ENCODE measurements at regions not wholly inside any gene's neighbourhood (a gene's known extent, or its start where the extent isn't known, plus 50 kb on each side); places are given as distances from the start of the nearest gene placed in this dataset.

DNA sequence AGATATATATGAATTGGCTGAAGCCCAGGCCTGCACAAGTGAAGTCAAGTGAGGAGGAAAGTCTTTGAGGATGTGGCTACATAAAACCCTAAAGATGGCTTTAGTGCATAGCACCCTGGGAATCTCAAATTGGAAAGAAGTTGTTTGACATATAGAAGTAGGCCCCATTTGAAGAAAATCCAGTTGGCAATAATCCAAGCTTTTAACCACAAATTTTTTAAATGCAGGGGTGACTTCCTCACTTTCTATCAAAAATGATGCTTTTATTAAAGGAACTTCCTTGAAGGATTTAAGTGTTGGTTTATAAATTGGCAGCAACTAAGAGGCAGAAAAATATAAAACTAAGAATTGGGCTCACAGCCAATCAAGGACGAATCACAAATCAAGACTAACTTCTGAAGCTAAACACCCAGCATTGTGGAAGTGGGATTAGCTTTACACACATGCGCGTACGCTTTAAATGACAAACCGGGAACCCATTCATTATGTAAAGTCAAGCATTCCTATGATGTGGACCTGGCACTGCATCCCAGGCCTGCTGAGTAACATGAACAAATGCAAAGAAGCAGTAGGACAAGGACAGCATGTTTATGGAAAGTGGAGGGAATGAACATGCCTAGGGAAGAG is 63.3 kb downstream of the NOG start:
- H2BK120ac ChIP-seq (ENCODE audit: low read depth, low read length) = no peak overlapping the region
- no peaks in the 10 kb centered on the region for H3K9me1 ChIP-seq (ENCODE audit: insufficient read depth, low read length)
- H4K5ac ChIP-seq (ENCODE audit: low read depth, low read length) = no peak overlapping the region
- WGBS, 2 experiments (ENCODE audit: extremely low coverage in 2 of 2, insufficient read length in 1 of 2) = no CpG with 5 or more reads among the region's 5 CpGs
- DNase-seq (no peak), ATAC-seq (ENCODE audit: low read depth) (no peak)
- no peak overlapping the region for H3K18ac ChIP-seq (ENCODE audit: low read depth, low read length)
- peaks cover 14% of the 10 kb centered on the region for H3K27me3 ChIP-seq (ENCODE audit: control insufficient read depth, insufficient read depth, low read length)
- H2BK15ac ChIP-seq (ENCODE audit: low read depth, low read length) = no peak overlapping the region
- peaks cover 4% of the 10 kb centered on the region for H3K9me3 ChIP-seq (ENCODE audit: control insufficient read depth, insufficient read depth, low read length)
- H2AFZ ChIP-seq (replicated peaks; ENCODE audit: low read length, poor library complexity) = no peak overlapping the region
- ChIA-PET POLR2A (ENCODE audit: unreplicated experiment) (no interaction called here), CTCF (no interaction called here)
- H3K27ac ChIP-seq (ENCODE audit: insufficient read depth, low read length) = no peak overlapping the region
- H3K36me3 ChIP-seq (ENCODE audit: control insufficient read depth, insufficient read depth, low read length) = no peaks in the 10 kb centered on the region
- H3K79me1 ChIP-seq (ENCODE audit: low read depth in 1 of 2, low read length in 2 of 2) = no peaks in the 10 kb centered on the region
- no peak overlapping the region for H2BK20ac ChIP-seq (ENCODE audit: low read depth, low read length)
- H3K56ac ChIP-seq (ENCODE audit: extremely low read depth, insufficient read depth, low read length) = no peak overlapping the region
- H4K20me1 ChIP-seq (ENCODE audit: insufficient read depth, low read length) = no peaks in the 10 kb centered on the region
- H3K4me3 ChIP-seq (ENCODE audit: insufficient read depth, low read depth, low read length) = no peak overlapping the region
- no peak for TF ChIP-seq MAZ (IDR thresholded peaks at IDR 0.05; ENCODE audit: borderline replicate concordance, low read depth, low read length)
- no peak for TF ChIP-seq CEBPB (IDR thresholded peaks at IDR 0.05; ENCODE audit: low read depth, low read length)
- no peak for TF ChIP-seq FOS (IDR thresholded peaks at IDR 0.05; ENCODE audit: low read depth, low read length)
- TF ChIP-seq BHLHE40 (IDR thresholded peaks at IDR 0.05; ENCODE audit: low read depth, low read length) = no peak
- TF ChIP-seq MXI1 (IDR thresholded peaks at IDR 0.05; ENCODE audit: borderline replicate concordance, low read depth, low read length) = no peak
- no TSS peak for BruUV-seq (replicated peaks)
- H2BK5ac ChIP-seq (ENCODE audit: low read depth, low read length, poor library complexity, severe bottlenecking) = no peak overlapping the region
- in situ Hi-C loops (cut with MboI; ENCODE audit: low sequenced_read_pairs) (no loop called here), intact Hi-C loops (cut with micrococcal nuclease) (no loop called here), dilution Hi-C loops (cut with HindIII; ENCODE audit: low sequenced_read_pairs, unreplicated experiment) (no loop called here)
- no peak overlapping the region for H2AK5ac ChIP-seq (ENCODE audit: low read depth, low read length)
- no peak overlapping the region for H3K4ac ChIP-seq (ENCODE audit: low read depth, low read length)
- H3K4me1 ChIP-seq (ENCODE audit: control insufficient read depth, insufficient read depth, low read length) = no peaks in the 10 kb centered on the region
- H3K14ac ChIP-seq (replicated peaks; ENCODE audit: low read depth, low read length) = no peak overlapping the region
- H2AK9ac ChIP-seq (replicated peaks; ENCODE audit: low read depth, low read length, poor library complexity) = no peak overlapping the region
- H3K4me2 ChIP-seq (ENCODE audit: low read depth, low read length) = no peak overlapping the region
- H3K23ac ChIP-seq (ENCODE audit: low read depth, low read length) = no peak overlapping the region
- H4K8ac ChIP-seq (ENCODE audit: low read depth in 2 of 2, low read length in 2 of 2) = no peak overlapping the region
- no peak overlapping the region for H4K91ac ChIP-seq (ENCODE audit: insufficient read depth, low read depth, low read length)
- H3K9ac ChIP-seq (ENCODE audit: low read depth, low read length) = no peak overlapping the region

All from IMR-90 (cell line).